Fibroblast of pulmonary artery (primary cell): ENCODE measurements at regions not wholly inside any gene's neighbourhood (a gene's known extent, or its start where the extent isn't known, plus 50 kb on each side); places are given as distances from the start of the nearest gene placed in this dataset.

Experiments
- DNase-seq: peaks from one replicate; pipeline ENCODE4 v3.0.0-alpha.2; 2010; ENCODE audit warnings: low read depth
- H3K4me3 ChIP-seq: replicated peaks from 2 replicates; pipeline ENCODE4 v1.5.1; 2011; ENCODE audit warnings: low read depth, mild to moderate bottlenecking, control low read depth, low read length, moderate library complexity
- CTCF ChIP-seq: IDR thresholded peaks from 2 replicates; pipeline ENCODE4 v1.5.1; 2011; ENCODE audit warnings: mild to moderate bottlenecking, control low read depth, low read length, inconsistent platforms; ENCODE audit errors: missing control alignments

- TF ChIP-seq CTCF = no peak
- H3K4me3 ChIP-seq = no peak overlapping the region
- DNase-seq = peak; percentile 91
Observed at GRCh38 chr17:77455111-77455890, 314.5 kb downstream of the SEC14L1 start.

GRCh38 chr17:77455891-77456260, 315.1 kb downstream of the SEC14L1 start:
- no peak for TF ChIP-seq CTCF
- DNase-seq = no peak
- H3K4me3 ChIP-seq = no peak overlapping the region

GRCh38 chr17:77456271-77456950, 315.6 kb downstream of the SEC14L1 start:
- no peak for TF ChIP-seq CTCF
- DNase-seq = no peak
- no peak overlapping the region for H3K4me3 ChIP-seq

GRCh38 chr17:77456951-77457548, 316.3 kb downstream of the SEC14L1 start:
- no peak overlapping the region for H3K4me3 ChIP-seq
- no peak for DNase-seq

GRCh38 chr17:77457572-77458201, 316.9 kb downstream of the SEC14L1 start:
- H3K4me3 ChIP-seq = no peak overlapping the region
- no peak for DNase-seq
- no peak for TF ChIP-seq CTCF

More at GRCh38 chr17:77456951-77457548, 316.3 kb downstream of the SEC14L1 start:
- TF ChIP-seq CTCF = no peak

- H3K4me3 ChIP-seq = no peak overlapping the region
- TF ChIP-seq CTCF = no peak
- DNase-seq = no peak
Observed at GRCh38 chr17:77458202-77459017, 317.6 kb downstream of the SEC14L1 start.
